NOMO-1 treated with DMSO at 0.1 percent for 48 hours (cell line): ENCODE measurements at regions not wholly inside any gene's neighbourhood (a gene's known extent, or its start where the extent isn't known, plus 50 kb on each side); places are given as distances from the start of the nearest gene placed in this dataset.
"Not testable (repeated sequence)": the region's sequence is repeated elsewhere in the genome, so short reads cannot be mapped to it uniquely, and the experiment has no call there.

Experiments
- DNase-seq: peaks from one replicate; lab custom pipeline; 2025; ENCODE audit not compliant: unreplicated experiment; lab: John Stamatoyannopoulos, UW

- DNase-seq, result not testable (repeated sequence)
Observed at GRCh38 chr1:189225794-189226145, 1251.9 kb downstream of the BRINP3 start.

DNA sequence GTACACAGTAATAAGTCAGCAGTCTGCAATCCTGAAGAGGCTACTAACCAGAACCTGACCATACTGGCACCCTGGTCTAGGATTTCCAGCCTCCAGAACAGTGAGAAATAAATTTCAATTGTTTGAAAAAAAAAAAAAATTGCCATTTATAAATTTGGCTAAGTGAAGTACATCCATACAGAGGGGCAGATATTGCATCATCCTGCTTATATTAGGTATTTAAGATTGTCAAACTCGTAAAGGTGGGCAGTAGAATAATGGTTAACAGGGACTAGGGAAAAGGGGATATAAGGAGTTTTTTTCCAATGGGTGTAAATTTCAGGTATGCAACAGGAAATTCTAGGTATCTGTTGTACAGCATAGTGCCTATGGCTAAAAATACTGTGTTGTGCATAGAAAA is 1250.9 kb downstream of the BRINP3 start:
- DNase-seq, result no peak

DNA sequence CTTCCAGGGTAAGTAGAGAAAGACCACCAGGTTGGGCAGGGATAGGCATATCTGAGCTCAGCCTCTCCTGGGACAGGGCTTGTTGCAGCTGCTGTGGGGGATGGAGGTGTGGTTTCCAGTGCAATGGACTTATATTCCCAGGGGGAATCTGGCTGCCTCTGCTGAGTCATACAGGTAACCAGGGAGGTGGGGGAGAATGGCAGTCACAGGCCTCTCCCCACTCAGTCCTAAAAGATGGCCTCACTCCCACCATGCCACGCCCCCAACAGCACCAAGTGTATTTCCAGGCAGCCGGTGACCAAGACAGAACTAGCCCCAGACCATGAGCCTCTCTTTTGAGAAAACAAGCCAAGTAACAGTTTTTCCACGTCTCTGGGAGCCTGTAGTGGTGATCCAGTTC is 1240.7 kb downstream of the BRINP3 start:
- no peak for DNase-seq

GRCh38 chr1:189253601-189254350 is 1223.9 kb downstream of the BRINP3 start:
- no peak for DNase-seq

- not testable (repeated sequence) for DNase-seq
Observed at GRCh38 chr1:189261128-189261527, 1216.5 kb downstream of the BRINP3 start.

- no peak for DNase-seq
Observed at GRCh38 chr1:189269011-189269410, 1208.7 kb downstream of the BRINP3 start.

DNA sequence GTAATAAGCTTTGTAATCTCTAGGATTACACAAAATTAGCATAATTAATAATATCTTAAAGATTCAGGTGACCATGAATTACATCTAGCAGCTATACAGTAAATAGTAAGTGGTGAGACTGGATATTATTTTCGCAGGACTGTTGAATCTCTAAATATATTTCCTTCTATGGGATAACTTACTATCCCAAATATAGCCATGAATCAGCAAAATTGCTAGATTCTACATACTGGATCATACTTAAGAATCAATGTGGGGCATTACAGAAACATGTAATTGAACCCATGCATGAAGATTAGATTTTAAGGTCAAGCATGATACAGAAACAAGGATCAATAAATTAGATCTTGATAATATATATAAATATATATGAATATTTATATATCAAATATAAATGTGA is 1203.4 kb downstream of the BRINP3 start:
- DNase-seq, result no peak

DNA sequence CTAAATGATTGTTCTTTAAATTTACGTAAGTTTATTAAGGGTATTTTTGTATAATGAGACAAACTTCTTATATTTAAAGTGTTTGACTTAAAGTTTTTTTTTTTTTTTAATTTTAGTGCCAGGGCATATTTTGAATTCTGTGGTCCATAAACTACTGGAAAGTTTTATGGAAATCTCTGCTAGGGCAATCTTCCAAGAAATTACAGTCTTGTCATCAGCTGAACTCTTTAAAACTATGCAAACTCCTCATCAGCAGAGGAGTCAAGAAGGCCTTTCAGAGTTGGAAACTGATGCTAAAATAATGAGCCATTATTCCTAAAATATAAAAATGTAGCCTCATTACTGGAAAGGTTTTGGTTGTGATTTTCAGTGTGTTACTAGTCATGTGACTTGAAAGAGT is 1201.9 kb downstream of the BRINP3 start:
- no peak for DNase-seq

DNA sequence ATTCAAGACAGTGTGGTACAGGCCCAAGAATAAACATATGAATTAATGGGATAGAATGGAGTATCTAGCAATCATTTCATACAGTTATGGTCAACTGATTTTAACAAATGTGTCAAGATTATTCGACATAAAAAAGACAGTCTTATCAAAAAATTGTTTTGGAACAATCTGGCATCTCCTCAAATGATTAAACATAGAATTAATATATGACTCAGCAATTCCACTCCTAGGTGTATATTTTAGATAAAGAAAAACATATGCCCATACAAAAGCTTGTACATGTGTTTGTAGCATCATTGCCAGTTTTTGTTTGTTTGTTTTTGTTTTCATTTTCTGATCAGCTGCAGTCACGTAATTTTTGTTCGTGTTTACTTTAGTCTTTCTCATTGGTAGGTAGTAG is 1188.3 kb downstream of the BRINP3 start:
- no peak for DNase-seq

DNA sequence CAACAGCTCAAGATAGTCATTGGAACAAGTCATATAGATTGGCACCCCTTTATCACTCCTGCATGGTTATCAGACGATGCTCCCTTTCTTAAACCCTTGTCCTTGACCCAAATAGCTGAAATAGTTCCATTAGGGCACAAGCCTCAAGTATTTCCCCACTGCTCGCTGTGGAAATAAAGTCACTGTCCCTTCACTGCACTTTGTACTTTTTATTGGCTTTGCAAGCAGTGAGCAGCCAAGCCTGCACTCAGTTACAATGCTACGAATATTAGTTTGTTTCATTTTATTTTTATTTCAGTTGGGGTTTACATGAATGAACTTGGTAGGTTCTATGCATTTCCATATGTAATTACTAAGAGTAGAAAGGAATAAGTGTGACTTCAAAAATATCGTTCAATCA is 1176.4 kb downstream of the BRINP3 start:
- DNase-seq, result no peak

DNA sequence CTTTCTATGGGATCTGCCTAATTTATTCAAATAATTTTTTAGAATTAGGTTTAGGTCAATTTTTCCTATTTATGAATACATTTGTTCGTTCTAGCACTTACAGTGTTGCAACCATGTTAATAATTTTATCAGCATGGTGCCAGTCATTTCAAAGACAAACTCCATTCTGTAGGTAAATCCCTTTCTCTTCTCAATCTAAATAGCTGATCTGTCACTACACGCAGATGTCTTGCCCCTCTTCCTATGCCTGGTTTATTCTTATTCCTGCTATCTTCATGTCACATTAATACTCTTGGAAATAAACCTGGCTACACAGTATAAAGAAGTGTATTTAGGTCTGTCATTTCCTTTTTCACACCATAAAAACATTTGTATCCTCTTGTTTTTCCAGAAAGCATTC is 1172.4 kb downstream of the BRINP3 start:
- DNase-seq, result no peak

GRCh38 chr1:189311915-189312314 is 1165.7 kb downstream of the BRINP3 start:
- no peak for DNase-seq

DNA sequence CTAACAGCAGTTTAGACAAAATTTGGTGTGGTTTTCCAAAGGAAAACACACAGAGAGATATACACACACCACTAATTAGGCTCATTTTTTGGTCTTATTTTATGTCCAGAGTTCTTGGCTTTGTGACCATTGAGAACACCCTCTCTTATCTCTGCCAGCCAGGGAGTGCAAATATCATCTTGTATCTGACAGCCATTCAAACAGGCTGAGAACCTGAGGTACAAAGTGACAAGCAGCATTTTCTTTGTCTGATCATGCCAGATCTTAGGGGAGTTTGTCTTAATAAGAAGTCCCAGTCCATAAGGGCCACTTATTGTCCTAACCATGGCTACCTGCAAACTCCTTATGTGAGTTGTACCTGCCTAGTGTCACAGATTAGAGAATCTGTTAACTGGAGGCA is 1165.2 kb downstream of the BRINP3 start:
- DNase-seq, result no peak

- DNase-seq, result no peak
Observed at GRCh38 chr1:189313488-189313887, 1164.2 kb downstream of the BRINP3 start.

GRCh38 chr1:189315035-189315901 is 1162.4 kb downstream of the BRINP3 start:
- no peak for DNase-seq

- no peak for DNase-seq
Observed at GRCh38 chr1:189323091-189323490, 1154.6 kb downstream of the BRINP3 start.

DNA sequence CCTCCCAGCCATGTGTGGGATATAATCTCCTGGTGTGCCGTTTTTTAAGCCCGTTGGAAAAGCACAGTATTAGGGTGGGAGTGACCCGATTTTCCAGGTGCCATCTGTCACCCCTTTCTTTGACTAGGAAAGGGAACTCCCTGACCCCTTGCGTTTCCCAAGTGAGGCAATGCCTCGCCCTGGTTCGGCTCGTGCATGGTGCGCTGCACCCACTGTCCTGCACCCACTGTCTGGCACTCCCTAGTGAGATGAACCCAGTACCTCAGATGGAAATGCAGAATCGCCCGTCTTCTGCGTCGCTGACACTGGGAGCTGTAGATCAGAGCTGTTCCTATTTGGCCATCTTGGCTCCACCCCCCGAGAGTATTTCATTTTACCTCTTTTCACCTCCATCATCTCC is 1146.6 kb downstream of the BRINP3 start:
- DNase-seq, result not testable (repeated sequence)

- no peak for DNase-seq
Observed at GRCh38 chr1:189336115-189337100, 1141.3 kb downstream of the BRINP3 start.

- no peak for DNase-seq
Observed at GRCh38 chr1:189349607-189350006, 1128.1 kb downstream of the BRINP3 start.

DNA sequence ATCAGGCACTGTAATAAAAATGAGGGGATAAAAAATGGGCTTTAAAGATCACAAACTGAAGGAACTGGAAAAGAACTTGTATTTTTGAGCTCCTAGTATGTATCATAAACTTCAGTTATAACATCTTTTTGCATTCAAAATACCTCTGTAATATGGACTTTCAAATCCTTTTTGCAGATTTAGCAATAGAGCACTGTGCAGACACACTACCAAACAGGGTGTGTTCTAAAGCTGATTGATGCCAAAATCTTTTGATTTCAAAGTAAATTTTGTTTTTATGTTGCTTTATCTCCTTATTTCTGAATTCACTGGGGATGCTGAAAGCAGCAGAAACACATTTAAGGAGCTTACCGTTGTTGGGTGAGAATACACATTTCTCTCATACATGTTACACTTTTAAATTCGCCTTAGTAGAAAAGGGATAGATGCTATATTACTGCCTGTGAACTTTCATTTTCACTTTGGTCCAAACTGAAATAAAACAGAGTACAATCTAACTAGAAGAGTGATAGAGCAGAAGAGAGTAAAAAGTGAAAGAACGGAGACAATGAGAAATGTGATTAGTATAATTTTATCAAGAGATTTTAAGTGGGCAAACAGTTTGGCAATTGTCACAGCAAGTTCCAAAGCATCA is 1126.6 kb downstream of the BRINP3 start:
- DNase-seq, result no peak

DNA sequence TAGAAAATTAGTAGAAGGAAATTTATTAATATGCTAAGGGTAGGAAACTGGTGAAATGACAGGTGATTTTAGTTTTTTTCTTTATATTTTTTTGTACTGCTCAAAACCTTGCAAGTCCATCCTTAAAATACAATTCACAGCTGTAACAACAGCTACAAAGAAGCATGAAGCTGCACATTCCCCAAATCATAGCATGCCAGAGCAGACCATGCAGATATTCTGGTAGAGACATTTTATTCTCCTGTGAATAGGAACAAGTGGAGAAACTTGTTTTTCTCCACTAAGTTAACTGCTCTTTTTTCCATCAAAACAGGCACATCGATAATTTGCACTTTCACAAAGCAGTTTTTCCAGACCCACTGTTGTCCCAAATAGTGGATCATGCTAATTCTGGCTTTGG is 1125.7 kb downstream of the BRINP3 start:
- DNase-seq, result no peak
